ENCODE measurements at regions not wholly inside any gene's neighbourhood (a gene's known extent, or its start where the extent isn't known, plus 50 kb on each side); places are given as distances from the start of the nearest gene placed in this dataset.

- H3K36me3 ChIP-seq (ENCODE audit: insufficient read depth, low read length) = no peaks in the 10 kb centered on the region
- H3K9me2 ChIP-seq (replicated peaks; ENCODE audit: low read depth, low read length) = no peaks in the 10 kb centered on the region
- no peaks in the 10 kb centered on the region for H3K9me3 ChIP-seq (ENCODE audit: insufficient read depth, low read depth, low read length)
- H3K4me1 ChIP-seq (ENCODE audit: insufficient read depth, low read length, poor library complexity, severe bottlenecking) = no peaks in the 10 kb centered on the region
- H3K4me3 ChIP-seq (ENCODE audit: low read length, poor library complexity, severe bottlenecking) = no peak overlapping the region
- no peak overlapping the region for H2AFZ ChIP-seq (ENCODE audit: low read length)
- no peaks in the 10 kb centered on the region for H4K20me1 ChIP-seq (ENCODE audit: insufficient read depth, low read length, poor library complexity, severe bottlenecking)
- H3K27me3 ChIP-seq (ENCODE audit: insufficient read depth, low read length, poor library complexity, severe bottlenecking) = no peaks in the 10 kb centered on the region
- no peaks in the 10 kb centered on the region for H3K79me2 ChIP-seq (ENCODE audit: insufficient read depth, low read length)
- H3F3A ChIP-seq (ENCODE audit: low read depth) = no peaks in the 10 kb centered on the region
- no peak overlapping the region for H3K9ac ChIP-seq (ENCODE audit: low read depth, low read length, poor library complexity, severe bottlenecking)
- no peak overlapping the region for H3K4me2 ChIP-seq (ENCODE audit: low read depth, low read length, poor library complexity, severe bottlenecking)
- TF ChIP-seq, protein P1, sequence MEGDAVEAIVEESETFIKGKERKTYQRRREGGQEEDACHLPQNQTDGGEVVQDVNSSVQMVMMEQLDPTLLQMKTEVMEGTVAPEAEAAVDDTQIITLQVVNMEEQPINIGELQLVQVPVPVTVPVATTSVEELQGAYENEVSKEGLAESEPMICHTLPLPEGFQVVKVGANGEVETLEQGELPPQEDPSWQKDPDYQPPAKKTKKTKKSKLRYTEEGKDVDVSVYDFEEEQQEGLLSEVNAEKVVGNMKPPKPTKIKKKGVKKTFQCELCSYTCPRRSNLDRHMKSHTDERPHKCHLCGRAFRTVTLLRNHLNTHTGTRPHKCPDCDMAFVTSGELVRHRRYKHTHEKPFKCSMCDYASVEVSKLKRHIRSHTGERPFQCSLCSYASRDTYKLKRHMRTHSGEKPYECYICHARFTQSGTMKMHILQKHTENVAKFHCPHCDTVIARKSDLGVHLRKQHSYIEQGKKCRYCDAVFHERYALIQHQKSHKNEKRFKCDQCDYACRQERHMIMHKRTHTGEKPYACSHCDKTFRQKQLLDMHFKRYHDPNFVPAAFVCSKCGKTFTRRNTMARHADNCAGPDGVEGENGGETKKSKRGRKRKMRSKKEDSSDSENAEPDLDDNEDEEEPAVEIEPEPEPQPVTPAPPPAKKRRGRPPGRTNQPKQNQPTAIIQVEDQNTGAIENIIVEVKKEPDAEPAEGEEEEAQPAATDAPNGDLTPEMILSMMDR (conservative IDR thresholded peaks at IDR 0.05; ENCODE audit: low read length) = no peak
- no peak for TF ChIP-seq EZH2phosphoT487 (IDR thresholded peaks at IDR 0.05; ENCODE audit: borderline replicate concordance)
These were observed 1155.6 kb downstream of the TYW1 start for GRCh38 chr7:68152205-68152604.

GRCh38 chr7:68155676-68156075, 1159.0 kb downstream of the TYW1 start:
- Histone ChIP-seq H3K9me2 (replicated peaks; ENCODE audit: low read depth, low read length) (no peaks in the 10 kb centered on the region), H2AFZ (ENCODE audit: low read length) (no peak overlapping the region), H3K79me2 (ENCODE audit: insufficient read depth, low read length) (no peaks in the 10 kb centered on the region), H3K27me3 (ENCODE audit: insufficient read depth, low read length, poor library complexity, severe bottlenecking) (no peaks in the 10 kb centered on the region), H3K9ac (ENCODE audit: low read depth, low read length, poor library complexity, severe bottlenecking) (no peak overlapping the region), H3K36me3 (ENCODE audit: insufficient read depth, low read length) (no peaks in the 10 kb centered on the region), H3K4me3 (ENCODE audit: low read length, poor library complexity, severe bottlenecking) (no peak overlapping the region), H3K4me1 (ENCODE audit: insufficient read depth, low read length, poor library complexity, severe bottlenecking) (no peaks in the 10 kb centered on the region), H3K9me3 (ENCODE audit: insufficient read depth, low read depth, low read length) (no peaks in the 10 kb centered on the region), H3K4me2 (ENCODE audit: low read depth, low read length, poor library complexity, severe bottlenecking) (no peak overlapping the region), H3F3A (ENCODE audit: low read depth) (no peaks in the 10 kb centered on the region), H4K20me1 (ENCODE audit: insufficient read depth, low read length, poor library complexity, severe bottlenecking) (no peaks in the 10 kb centered on the region)
- TF ChIP-seq, protein P1 (conservative IDR thresholded peaks at IDR 0.05; ENCODE audit: low read length) = no peak
- TF ChIP-seq EZH2phosphoT487 (IDR thresholded peaks at IDR 0.05; ENCODE audit: borderline replicate concordance) = no peak

DNA sequence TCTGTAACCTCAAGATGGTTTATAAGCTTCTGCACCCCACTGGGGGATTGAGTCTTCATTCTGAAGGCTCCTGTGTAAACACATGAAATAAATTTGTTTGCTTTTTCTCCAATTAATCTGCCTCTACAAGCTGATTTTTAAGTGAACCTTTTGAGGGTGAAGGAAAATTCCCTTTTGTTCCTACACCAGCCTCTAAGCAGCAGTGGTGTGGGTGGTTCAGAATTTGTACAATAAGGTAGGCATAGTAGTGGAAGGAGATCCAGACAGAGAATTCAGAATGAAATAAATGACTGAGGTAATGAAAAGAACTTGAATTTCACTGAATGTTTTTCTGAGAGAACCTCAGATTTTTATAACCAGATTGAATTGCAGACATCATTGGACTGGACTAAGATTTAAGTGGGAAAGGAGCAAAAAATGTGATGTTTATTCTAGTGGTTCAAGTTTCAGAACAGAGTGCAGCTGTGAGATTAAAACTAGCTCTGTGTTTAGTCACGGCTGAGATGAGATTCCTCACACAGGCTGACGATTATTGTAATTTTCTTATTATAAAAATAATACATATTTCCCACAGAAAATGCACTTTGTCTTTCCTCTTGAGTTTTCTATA, 1162.2 kb downstream of the TYW1 start:
- Histone ChIP-seq H3K9me3 (ENCODE audit: insufficient read depth, low read depth, low read length) (no peaks in the 10 kb centered on the region), H3K27me3 (ENCODE audit: insufficient read depth, low read length, poor library complexity, severe bottlenecking) (no peaks in the 10 kb centered on the region), H3K4me3 (ENCODE audit: low read length, poor library complexity, severe bottlenecking) (no peak overlapping the region), H3K9me2 (replicated peaks; ENCODE audit: low read depth, low read length) (no peaks in the 10 kb centered on the region), H3K9ac (ENCODE audit: low read depth, low read length, poor library complexity, severe bottlenecking) (no peak overlapping the region), H3K36me3 (ENCODE audit: insufficient read depth, low read length) (no peaks in the 10 kb centered on the region), H4K20me1 (ENCODE audit: insufficient read depth, low read length, poor library complexity, severe bottlenecking) (no peaks in the 10 kb centered on the region), H3K4me2 (ENCODE audit: low read depth, low read length, poor library complexity, severe bottlenecking) (no peak overlapping the region), H2AFZ (ENCODE audit: low read length) (no peak overlapping the region), H3F3A (ENCODE audit: low read depth) (no peaks in the 10 kb centered on the region), H3K4me1 (ENCODE audit: insufficient read depth, low read length, poor library complexity, severe bottlenecking) (no peaks in the 10 kb centered on the region), H3K79me2 (ENCODE audit: insufficient read depth, low read length) (no peaks in the 10 kb centered on the region)
- no peak for TF ChIP-seq EZH2phosphoT487 (IDR thresholded peaks at IDR 0.05; ENCODE audit: borderline replicate concordance)
- TF ChIP-seq, protein P1 (conservative IDR thresholded peaks at IDR 0.05; ENCODE audit: low read length) = no peak
